ENCODE measurements at regions not wholly inside any gene's neighbourhood (a gene's known extent, or its start where the extent isn't known, plus 50 kb on each side); places are given as distances from the start of the nearest gene placed in this dataset.

- no peaks in the 10 kb centered on the region for H3K79me1 ChIP-seq (ENCODE audit: low read length)
- no peak overlapping the region for H2AK5ac ChIP-seq (ENCODE audit: low read length)
- no peak overlapping the region for H3K56ac ChIP-seq (ENCODE audit: low read length)
- H3K4me3 ChIP-seq (ENCODE audit: low read length) = no peak overlapping the region
- no peak overlapping the region for H2BK5ac ChIP-seq (ENCODE audit: low read length)
- no peak overlapping the region for H4K5ac ChIP-seq (ENCODE audit: low read length)
- H2BK15ac ChIP-seq (replicated peaks; ENCODE audit: low read depth) = no peak overlapping the region
- no peak overlapping the region for H3K27ac ChIP-seq (ENCODE audit: low read depth, low read length)
- no peak overlapping the region for H3K23ac ChIP-seq (ENCODE audit: low read length)
- no peaks in the 10 kb centered on the region for H3K79me2 ChIP-seq (ENCODE audit: control insufficient read depth, insufficient read depth, low read length)
- no peaks in the 10 kb centered on the region for H3K27me3 ChIP-seq (ENCODE audit: insufficient read depth, low read length, poor library complexity)
- no peak overlapping the region for H3K9ac ChIP-seq (ENCODE audit: low read length)
- H3K18ac ChIP-seq (ENCODE audit: low read length) = no peak overlapping the region
- DNase-seq = no peak
- no peaks in the 10 kb centered on the region for H3K36me3 ChIP-seq (ENCODE audit: control insufficient read depth, insufficient read depth, low read length)
- no peak overlapping the region for H2BK120ac ChIP-seq (ENCODE audit: low read depth, low read length)
- no CpG with 5 or more reads among the region's 33 CpGs for WGBS (ENCODE audit: extremely low coverage, insufficient coverage, low lambda C conversion rate)
- no peak overlapping the region for H4K8ac ChIP-seq (ENCODE audit: low read depth, low read length)
- no peak overlapping the region for H3K4ac ChIP-seq (ENCODE audit: low read depth, low read length)
- no peak overlapping the region for H3K4me2 ChIP-seq (ENCODE audit: low read length)
- no peaks in the 10 kb centered on the region for H3K4me1 ChIP-seq (ENCODE audit: control insufficient read depth, low read depth, low read length)
Observed at GRCh38 chr7:1325646-1326510, 93.2 kb downstream of the UNCX start.

DNA sequence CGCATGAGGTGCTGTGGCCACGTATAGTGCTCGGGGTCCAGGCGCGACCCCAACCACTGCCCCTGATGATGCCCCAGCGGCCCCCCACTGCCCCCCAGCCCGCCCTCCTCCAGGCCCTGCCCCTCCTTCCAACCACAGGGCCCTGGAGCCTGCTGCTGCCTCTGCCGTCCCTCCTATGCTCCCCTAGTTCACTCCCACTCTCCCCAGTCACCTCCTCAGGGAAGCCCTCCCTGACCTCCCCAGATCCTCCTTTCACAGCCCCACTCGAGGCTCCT lies 93.8 kb downstream of the UNCX start:
- H4K5ac ChIP-seq (ENCODE audit: low read length) = no peak overlapping the region
- no peak overlapping the region for H3K4ac ChIP-seq (ENCODE audit: low read depth, low read length)
- no peak overlapping the region for H3K27ac ChIP-seq (ENCODE audit: low read depth, low read length)
- no peak overlapping the region for H2BK5ac ChIP-seq (ENCODE audit: low read length)
- no peaks in the 10 kb centered on the region for H3K79me1 ChIP-seq (ENCODE audit: low read length)
- no peak overlapping the region for H2BK120ac ChIP-seq (ENCODE audit: low read depth, low read length)
- no peak overlapping the region for H2BK15ac ChIP-seq (replicated peaks; ENCODE audit: low read depth)
- H4K8ac ChIP-seq (ENCODE audit: low read depth, low read length) = no peak overlapping the region
- no peak for DNase-seq
- no peak overlapping the region for H3K18ac ChIP-seq (ENCODE audit: low read length)
- no peaks in the 10 kb centered on the region for H3K36me3 ChIP-seq (ENCODE audit: control insufficient read depth, insufficient read depth, low read length)
- H3K56ac ChIP-seq (ENCODE audit: low read length) = no peak overlapping the region
- H3K27me3 ChIP-seq (ENCODE audit: insufficient read depth, low read length, poor library complexity) = no peaks in the 10 kb centered on the region
- H3K79me2 ChIP-seq (ENCODE audit: control insufficient read depth, insufficient read depth, low read length) = no peaks in the 10 kb centered on the region
- H3K4me1 ChIP-seq (ENCODE audit: control insufficient read depth, low read depth, low read length) = no peaks in the 10 kb centered on the region
- no CpG with 5 or more reads among the region's 9 CpGs for WGBS (ENCODE audit: extremely low coverage, insufficient coverage, low lambda C conversion rate)
- H3K23ac ChIP-seq (ENCODE audit: low read length) = no peak overlapping the region
- H2AK5ac ChIP-seq (ENCODE audit: low read length) = no peak overlapping the region
- H3K9ac ChIP-seq (ENCODE audit: low read length) = no peak overlapping the region
- H3K4me2 ChIP-seq (ENCODE audit: low read length) = no peak overlapping the region
- no peak overlapping the region for H3K4me3 ChIP-seq (ENCODE audit: low read length)

- Histone ChIP-seq H3K4me3 (ENCODE audit: low read length) (no peak overlapping the region), H4K8ac (ENCODE audit: low read depth, low read length) (no peak overlapping the region), H3K4ac (ENCODE audit: low read depth, low read length) (no peak overlapping the region), H4K5ac (ENCODE audit: low read length) (no peak overlapping the region), H3K36me3 (ENCODE audit: control insufficient read depth, insufficient read depth, low read length) (no peaks in the 10 kb centered on the region), H3K23ac (ENCODE audit: low read length) (no peak overlapping the region), H3K18ac (ENCODE audit: low read length) (no peak overlapping the region), H3K56ac (ENCODE audit: low read length) (no peak overlapping the region), H2AK5ac (ENCODE audit: low read length) (no peak overlapping the region), H3K4me2 (ENCODE audit: low read length) (no peak overlapping the region), H3K79me2 (ENCODE audit: control insufficient read depth, insufficient read depth, low read length) (no peaks in the 10 kb centered on the region), H3K9ac (ENCODE audit: low read length) (no peak overlapping the region), H3K79me1 (ENCODE audit: low read length) (no peaks in the 10 kb centered on the region), H2BK120ac (ENCODE audit: low read depth, low read length) (no peak overlapping the region), H2BK5ac (ENCODE audit: low read length) (no peak overlapping the region), H3K4me1 (ENCODE audit: control insufficient read depth, low read depth, low read length) (no peaks in the 10 kb centered on the region), H2BK15ac (replicated peaks; ENCODE audit: low read depth) (no peak overlapping the region), H3K27me3 (ENCODE audit: insufficient read depth, low read length, poor library complexity) (no peaks in the 10 kb centered on the region), H3K27ac (ENCODE audit: low read depth, low read length) (no peak overlapping the region)
- no CpG with 5 or more reads among the region's 13 CpGs for WGBS (ENCODE audit: extremely low coverage, insufficient coverage, low lambda C conversion rate)
- DNase-seq = no peak
Observed at GRCh38 chr7:1329261-1329660, 96.6 kb downstream of the UNCX start.

- no peak overlapping the region for H3K4me2 ChIP-seq (ENCODE audit: low read length)
- no peaks in the 10 kb centered on the region for H3K4me1 ChIP-seq (ENCODE audit: control insufficient read depth, low read depth, low read length)
- no peak overlapping the region for H3K27ac ChIP-seq (ENCODE audit: low read depth, low read length)
- no peak overlapping the region for H3K56ac ChIP-seq (ENCODE audit: low read length)
- H3K9ac ChIP-seq (ENCODE audit: low read length) = no peak overlapping the region
- no peak overlapping the region for H2BK120ac ChIP-seq (ENCODE audit: low read depth, low read length)
- H2BK5ac ChIP-seq (ENCODE audit: low read length) = no peak overlapping the region
- no CpG with 5 or more reads among the region's 38 CpGs for WGBS (ENCODE audit: extremely low coverage, insufficient coverage, low lambda C conversion rate)
- no peak overlapping the region for H2AK5ac ChIP-seq (ENCODE audit: low read length)
- H3K79me1 ChIP-seq (ENCODE audit: low read length) = no peaks in the 10 kb centered on the region
- no peak overlapping the region for H4K8ac ChIP-seq (ENCODE audit: low read depth, low read length)
- no peak overlapping the region for H4K5ac ChIP-seq (ENCODE audit: low read length)
- no peaks in the 10 kb centered on the region for H3K36me3 ChIP-seq (ENCODE audit: control insufficient read depth, insufficient read depth, low read length)
- no peak for DNase-seq
- H3K27me3 ChIP-seq (ENCODE audit: insufficient read depth, low read length, poor library complexity) = no peaks in the 10 kb centered on the region
- no peak overlapping the region for H2BK15ac ChIP-seq (replicated peaks; ENCODE audit: low read depth)
- H3K4ac ChIP-seq (ENCODE audit: low read depth, low read length) = no peak overlapping the region
- H3K18ac ChIP-seq (ENCODE audit: low read length) = no peak overlapping the region
- no peaks in the 10 kb centered on the region for H3K79me2 ChIP-seq (ENCODE audit: control insufficient read depth, insufficient read depth, low read length)
- no peak overlapping the region for H3K23ac ChIP-seq (ENCODE audit: low read length)
- no peak overlapping the region for H3K4me3 ChIP-seq (ENCODE audit: low read length)
Observed at GRCh38 chr7:1329966-1330800, 97.5 kb downstream of the UNCX start.

GRCh38 chr7:1330801-1331425 lies 98.2 kb downstream of the UNCX start:
- H3K79me1 ChIP-seq (ENCODE audit: low read length) = no peaks in the 10 kb centered on the region
- no peak overlapping the region for H3K18ac ChIP-seq (ENCODE audit: low read length)
- no peak overlapping the region for H3K9ac ChIP-seq (ENCODE audit: low read length)
- H2BK120ac ChIP-seq (ENCODE audit: low read depth, low read length) = no peak overlapping the region
- H3K23ac ChIP-seq (ENCODE audit: low read length) = no peak overlapping the region
- H3K36me3 ChIP-seq (ENCODE audit: control insufficient read depth, insufficient read depth, low read length) = no peaks in the 10 kb centered on the region
- no peaks in the 10 kb centered on the region for H3K4me1 ChIP-seq (ENCODE audit: control insufficient read depth, low read depth, low read length)
- H3K27ac ChIP-seq (ENCODE audit: low read depth, low read length) = no peak overlapping the region
- no peak overlapping the region for H4K5ac ChIP-seq (ENCODE audit: low read length)
- H2BK15ac ChIP-seq (replicated peaks; ENCODE audit: low read depth) = no peak overlapping the region
- no peaks in the 10 kb centered on the region for H3K79me2 ChIP-seq (ENCODE audit: control insufficient read depth, insufficient read depth, low read length)
- H3K4ac ChIP-seq (ENCODE audit: low read depth, low read length) = no peak overlapping the region
- no peak overlapping the region for H4K8ac ChIP-seq (ENCODE audit: low read depth, low read length)
- H2BK5ac ChIP-seq (ENCODE audit: low read length) = no peak overlapping the region
- H3K56ac ChIP-seq (ENCODE audit: low read length) = no peak overlapping the region
- H2AK5ac ChIP-seq (ENCODE audit: low read length) = no peak overlapping the region
- no peaks in the 10 kb centered on the region for H3K27me3 ChIP-seq (ENCODE audit: insufficient read depth, low read length, poor library complexity)
- no peak overlapping the region for H3K4me3 ChIP-seq (ENCODE audit: low read length)
- no peak overlapping the region for H3K4me2 ChIP-seq (ENCODE audit: low read length)
- DNase-seq = no peak
- WGBS (ENCODE audit: extremely low coverage, insufficient coverage, low lambda C conversion rate) = no CpG with 5 or more reads among the region's 39 CpGs

Data from mesendoderm (in vitro differentiated cells).